ENCODE measurements at regions not wholly inside any gene's neighbourhood (a gene's known extent, or its start where the extent isn't known, plus 50 kb on each side); places are given as distances from the start of the nearest gene placed in this dataset.

GRCh38 chr11:11192541-11192940 lies 160.5 kb downstream of the CSNK2A3 start:
- H3K27ac ChIP-seq (replicated peaks in 1 of 4): no peak overlapping the region
- intact Hi-C loops (cut with DNase I): no loop called here
- peaks cover 0 to 13% (median 9%) of the 10 kb centered on the region in 4 donors for H3K4me1 ChIP-seq
- 69% methylated on average over 3 of the region's 3 CpGs for WGBS
- H3K9me3 ChIP-seq: peaks cover 0 to 10% (median 2%) of the 10 kb centered on the region in 4 donors
- DNase-seq (ENCODE audit: extremely low spot score): no peak
- no peak overlapping the region for H3K4me3 ChIP-seq
- H3K36me3 ChIP-seq: no peaks in the 10 kb centered on the region
- TF ChIP-seq POLR2AphosphoS5 (IDR thresholded peaks at IDR 0.05) (no peak), POLR2A (IDR thresholded peaks at IDR 0.05; ENCODE audit: low read depth) (no peak)
- no peaks in the 10 kb centered on the region for H3K27me3 ChIP-seq

- Histone ChIP-seq H3K4me1 (peaks cover 0 to 13% (median 9%) of the 10 kb centered on the region in 4 donors), H3K27me3 (no peaks in the 10 kb centered on the region), H3K36me3 (no peaks in the 10 kb centered on the region), H3K4me3 (no peak overlapping the region), H3K9me3 (peaks cover 0 to 10% (median 2%) of the 10 kb centered on the region in 4 donors), H3K27ac (replicated peaks in 1 of 4) (peak overlapping the region in 2 of 4 donors; percentile 16 to 25)
- no peak for DNase-seq (ENCODE audit: extremely low spot score)
- WGBS: 52% methylated on average over 3 of the region's 3 CpGs
- intact Hi-C loops (cut with DNase I): no loop called here
- TF ChIP-seq CTCF (IDR thresholded peaks at IDR 0.05) (no peak), POLR2AphosphoS5 (IDR thresholded peaks at IDR 0.05) (peak in 1 of 2 donors; percentile 16)
Measured at GRCh38 chr11:11189506-11189905, 163.5 kb downstream of the CSNK2A3 start.

GRCh38 chr11:11186249-11186648 lies 166.8 kb downstream of the CSNK2A3 start:
- H3K4me3 ChIP-seq: no peak overlapping the region
- 88% methylated on average over 5 of the region's 5 CpGs for WGBS
- no peak overlapping the region for H3K27ac ChIP-seq (replicated peaks in 1 of 4)
- TF ChIP-seq POLR2A (IDR thresholded peaks at IDR 0.05; ENCODE audit: low read depth): no peak
- intact Hi-C loops (cut with DNase I): no loop called here
- peaks cover 0 to 13% (median 9%) of the 10 kb centered on the region in 4 donors for H3K4me1 ChIP-seq
- peaks cover 0 to 2% (median 0%) of the 10 kb centered on the region in 4 donors for H3K9me3 ChIP-seq
- H3K36me3 ChIP-seq: no peaks in the 10 kb centered on the region
- no peaks in the 10 kb centered on the region for H3K27me3 ChIP-seq
- DNase-seq (ENCODE audit: extremely low spot score): no peak

- Histone ChIP-seq H3K4me3 (no peak overlapping the region), H3K36me3 (no peaks in the 10 kb centered on the region), H3K9me3 (no peaks in the 10 kb centered on the region), H3K4me1 (peaks cover 0 to 32% (median 29%) of the 10 kb centered on the region in 4 donors), H3K27me3 (no peaks in the 10 kb centered on the region), H3K27ac (replicated peaks in 1 of 4) (no peak overlapping the region)
- no peak for DNase-seq (ENCODE audit: extremely low spot score)
- TF ChIP-seq EP300 (IDR thresholded peaks at IDR 0.05): no peak
- no peak for TF ChIP-seq POLR2A (IDR thresholded peaks at IDR 0.05; ENCODE audit: low read depth)
- TF ChIP-seq CTCF (IDR thresholded peaks at IDR 0.05): no peak
- no peak for TF ChIP-seq POLR2AphosphoS5 (IDR thresholded peaks at IDR 0.05)
- intact Hi-C loops (cut with DNase I): no loop called here
- 90% methylated on average over 14 of the region's 14 CpGs for WGBS
Measured at GRCh38 chr11:11182261-11182660, 170.8 kb downstream of the CSNK2A3 start.

GRCh38 chr11:11178671-11179638 lies 174.1 kb downstream of the CSNK2A3 start:
- DNase-seq (ENCODE audit: extremely low spot score): no peak
- TF ChIP-seq EP300 (IDR thresholded peaks at IDR 0.05): no peak
- peak in 1 of 2 donors; percentile 73 for TF ChIP-seq POLR2AphosphoS5 (IDR thresholded peaks at IDR 0.05)
- TF ChIP-seq CTCF (IDR thresholded peaks at IDR 0.05): no peak
- TF ChIP-seq POLR2A (IDR thresholded peaks at IDR 0.05; ENCODE audit: low read depth): no peak
- Histone ChIP-seq H3K4me1 (peaks cover 0 to 42% (median 33%) of the 10 kb centered on the region in 4 donors), H3K9me3 (no peaks in the 10 kb centered on the region), H3K36me3 (no peaks in the 10 kb centered on the region), H3K27ac (replicated peaks in 1 of 4) (peak overlapping the region; percentile 64 to 79 (median 72)), H3K27me3 (no peaks in the 10 kb centered on the region), H3K4me3 (no peak overlapping the region)
- intact Hi-C loops (cut with DNase I): no loop called here
- 56% methylated on average over 2 of the region's 3 CpGs for WGBS

Data from esophagus muscularis mucosa (tissue), 4 donors.